ENCODE measurements at regions not wholly inside any gene's neighbourhood (a gene's known extent, or its start where the extent isn't known, plus 50 kb on each side); places are given as distances from the start of the nearest gene placed in this dataset.

GRCh38 chr19:30781519-30781918 lies 409.3 kb downstream of the ZNF536 start:
- Histone ChIP-seq H2BK12ac (ENCODE audit: insufficient read length, low read depth, low read length) (no peak overlapping the region), H3K4me2 (ENCODE audit: insufficient read depth, insufficient read length, low read length) (no peak overlapping the region), H4K8ac (replicated peaks; ENCODE audit: insufficient read length, low read depth, low read length) (no peak overlapping the region), H2BK120ac (ENCODE audit: low read depth, low read length, poor library complexity, severe bottlenecking) (no peak overlapping the region), H3K4me1 (ENCODE audit: insufficient read depth, low read length) (no peaks in the 10 kb centered on the region), H3K79me2 (ENCODE audit: insufficient read depth, low read length) (no peaks in the 10 kb centered on the region), H3K9ac (ENCODE audit: extremely low read depth, insufficient read length, low read length) (no peak overlapping the region), H4K91ac (ENCODE audit: insufficient read length, low read depth, low read length) (no peak overlapping the region), H2AK5ac (ENCODE audit: insufficient read length, low read length) (no peak overlapping the region), H4K20me1 (ENCODE audit: control insufficient read depth, insufficient read depth, insufficient read length) (no peaks in the 10 kb centered on the region), H3K18ac (ENCODE audit: insufficient read length, low read depth, low read length) (no peak overlapping the region), H3K9me3 (ENCODE audit: control insufficient read depth, low read depth, low read length) (no peaks in the 10 kb centered on the region), H2AFZ (ENCODE audit: low read length) (no peak overlapping the region), H2BK15ac (ENCODE audit: low read depth, low read length) (no peak overlapping the region), H3T11ph (ENCODE audit: low read length) (no peak overlapping the region), H2BK20ac (ENCODE audit: low read depth, low read length, poor library complexity, severe bottlenecking) (no peak overlapping the region), H2BK5ac (ENCODE audit: insufficient read length, low read length) (no peak overlapping the region), H3K4ac (ENCODE audit: low read depth, low read length) (no peak overlapping the region), H3K27ac (ENCODE audit: insufficient read length, low read depth, low read length) (no peak overlapping the region), H3K27me3 (ENCODE audit: insufficient read depth, low read length) (no peaks in the 10 kb centered on the region), H3K23ac (ENCODE audit: insufficient read length, low read depth, low read length) (no peak overlapping the region), H3K14ac (ENCODE audit: insufficient read depth, low read length) (no peak overlapping the region), H3K56ac (ENCODE audit: insufficient read length, low read depth, low read length) (no peak overlapping the region), H4K5ac (ENCODE audit: insufficient read length, low read depth, low read length) (no peak overlapping the region), H3K23me2 (ENCODE audit: insufficient read length, low read depth, low read length, poor library complexity, severe bottlenecking) (no peaks in the 10 kb centered on the region), H3K79me1 (ENCODE audit: insufficient read depth, low read depth, low read length, poor library complexity, severe bottlenecking) (no peaks in the 10 kb centered on the region)
- WGBS (ENCODE audit: extremely low coverage, insufficient read length, low lambda C conversion rate) = no CpG with 5 or more reads among the region's 10 CpGs
- TF ChIP-seq CTCF (conservative IDR thresholded peaks at IDR 0.05) = no peak
- H3K27me3 Mint-ChIP-seq (ENCODE audit: low read depth) = peaks cover 4% of the 10 kb centered on the region
- no peaks in the 10 kb centered on the region for H3K4me1 Mint-ChIP-seq
- no peak overlapping the region for H3K27ac Mint-ChIP-seq
- H3K4me3 Mint-ChIP-seq = no peak overlapping the region
- H3K36me3 Mint-ChIP-seq (ENCODE audit: insufficient read depth in 1 of 3, low read depth in 3 of 3) = no peaks in the 10 kb centered on the region; a peak in 1 of 7 replicates
- DNase-seq = no peak
- H3K9me3 Mint-ChIP-seq = no peaks in the 10 kb centered on the region; a peak in 1 of 5 replicates

Measured in H9 (cell line).